Testis (tissue), 2 donors: ENCODE measurements at regions not wholly inside any gene's neighbourhood (a gene's known extent, or its start where the extent isn't known, plus 50 kb on each side); places are given as distances from the start of the nearest gene placed in this dataset.

Experiments
- CTCF ChIP-seq, 3 experiments: fragments of 450-650 bp in 2 of 3; fragments of 200-600 bp in 1 of 3; sonication (generic) in 1 of 3; IDR thresholded peaks; one replicate each; pipeline ENCODE4 v1.5.1; 2016 to 2019; ENCODE audit warnings: antibody characterized with exemption in 3 of 3, mild to moderate bottlenecking in 2 of 3, moderate library complexity in 1 of 3
- POLR2A ChIP-seq: fragments of 450-650 bp; IDR thresholded peaks from one replicate; pipeline ENCODE4 v1.6.1; 2017; ENCODE audit warnings: antibody characterized with exemption, mild to moderate bottlenecking, moderate library complexity

GRCh38 chr15:100770661-100771584, 108.7 kb upstream of the ALDH1A3 start:
- TF ChIP-seq CTCF (IDR thresholded peaks at IDR 0.05) (no peak), POLR2A (no peak)
